A172 (cell line): ENCODE measurements at regions not wholly inside any gene's neighbourhood (a gene's known extent, or its start where the extent isn't known, plus 50 kb on each side); places are given as distances from the start of the nearest gene placed in this dataset.

ENCODE experiments used
- DNase-seq: peaks from one replicate; pipeline ENCODE4 v3.0.0-alpha.2; 2015; ENCODE audit warnings: low spot score

GRCh38 chr2:238963161-238963970 is 115.5 kb downstream of the TWIST2 start:
- no peak for DNase-seq

GRCh38 chr2:238963971-238964328 is 116.1 kb downstream of the TWIST2 start:
- no peak for DNase-seq

- DNase-seq, result no peak
Observed at GRCh38 chr2:238964544-238965067, 116.7 kb downstream of the TWIST2 start.

- DNase-seq, result no peak
Observed at GRCh38 chr2:238965371-238966071, 117.6 kb downstream of the TWIST2 start.

- no peak for DNase-seq
Observed at GRCh38 chr2:238966072-238966937, 118.4 kb downstream of the TWIST2 start.

- DNase-seq, result no peak
Observed at GRCh38 chr2:238967031-238967977, 119.4 kb downstream of the TWIST2 start.

GRCh38 chr2:238967978-238968360 is 120.1 kb downstream of the TWIST2 start:
- no peak for DNase-seq

- DNase-seq, result no peak
Observed at GRCh38 chr2:238968616-238969384, 120.9 kb downstream of the TWIST2 start.

GRCh38 chr2:238969857-238970256 is 122.0 kb downstream of the TWIST2 start:
- no peak for DNase-seq

GRCh38 chr2:238970553-238971081 is 122.7 kb downstream of the TWIST2 start:
- peak; percentile 72 for DNase-seq

GRCh38 chr2:238971318-238972145 is 123.6 kb downstream of the TWIST2 start:
- DNase-seq, result no peak

- no peak for DNase-seq
Observed at GRCh38 chr2:238972146-238972445, 124.2 kb downstream of the TWIST2 start.

- DNase-seq, result peak; percentile 87
Observed at GRCh38 chr2:238973038-238973739, 125.3 kb downstream of the TWIST2 start.

GRCh38 chr2:238974081-238974480 is 126.2 kb downstream of the TWIST2 start:
- DNase-seq, result peak; percentile 54

GRCh38 chr2:238974501-238975166 is 126.7 kb downstream of the TWIST2 start:
- DNase-seq, result peak; percentile 98

- no peak for DNase-seq
Observed at GRCh38 chr2:238975408-238975807, 127.5 kb downstream of the TWIST2 start.

- DNase-seq, result peak; percentile 12
Observed at GRCh38 chr2:238978497-238978896, 130.6 kb downstream of the TWIST2 start.

GRCh38 chr2:238979636-238980035 is 131.8 kb downstream of the TWIST2 start:
- DNase-seq, result no peak
